Neural progenitor cell (in vitro differentiated cells): ENCODE measurements at regions not wholly inside any gene's neighbourhood (a gene's known extent, or its start where the extent isn't known, plus 50 kb on each side); places are given as distances from the start of the nearest gene placed in this dataset.

ENCODE experiments used
- CTCF ChIP-seq: fragments of 200-600 bp; sonication (generic); IDR thresholded peaks from 2 replicates; pipeline ENCODE4 v1.5.1; 2017; ENCODE audit warnings: antibody characterized with exemption, mild to moderate bottlenecking
- EZH2phosphoT487 ChIP-seq: fragments of 200-600 bp; sonication (generic); IDR thresholded peaks from 2 replicates; pipeline ENCODE4 v1.6.1; 2017; ENCODE audit warnings: antibody characterized with exemption

- no peak for TF ChIP-seq CTCF
- TF ChIP-seq EZH2phosphoT487 = no peak
Observed at GRCh38 chr13:80086304-80086721, 254.6 kb downstream of the SPRY2 start.
